ENCODE measurements at regions not wholly inside any gene's neighbourhood (a gene's known extent, or its start where the extent isn't known, plus 50 kb on each side); places are given as distances from the start of the nearest gene placed in this dataset.

- intact Hi-C loops (cut with DNase I) = no loop called here
- ATAC-seq (no peak), DNase-seq (no peak)
- H3K4me1 ChIP-seq = no peaks in the 10 kb centered on the region
- no peak overlapping the region for H3K4me3 ChIP-seq
- H3K36me3 ChIP-seq = no peaks in the 10 kb centered on the region
- no peak overlapping the region for H3K27ac ChIP-seq
- H3K9me3 ChIP-seq = no peaks in the 10 kb centered on the region
- TF ChIP-seq, protein P1, sequence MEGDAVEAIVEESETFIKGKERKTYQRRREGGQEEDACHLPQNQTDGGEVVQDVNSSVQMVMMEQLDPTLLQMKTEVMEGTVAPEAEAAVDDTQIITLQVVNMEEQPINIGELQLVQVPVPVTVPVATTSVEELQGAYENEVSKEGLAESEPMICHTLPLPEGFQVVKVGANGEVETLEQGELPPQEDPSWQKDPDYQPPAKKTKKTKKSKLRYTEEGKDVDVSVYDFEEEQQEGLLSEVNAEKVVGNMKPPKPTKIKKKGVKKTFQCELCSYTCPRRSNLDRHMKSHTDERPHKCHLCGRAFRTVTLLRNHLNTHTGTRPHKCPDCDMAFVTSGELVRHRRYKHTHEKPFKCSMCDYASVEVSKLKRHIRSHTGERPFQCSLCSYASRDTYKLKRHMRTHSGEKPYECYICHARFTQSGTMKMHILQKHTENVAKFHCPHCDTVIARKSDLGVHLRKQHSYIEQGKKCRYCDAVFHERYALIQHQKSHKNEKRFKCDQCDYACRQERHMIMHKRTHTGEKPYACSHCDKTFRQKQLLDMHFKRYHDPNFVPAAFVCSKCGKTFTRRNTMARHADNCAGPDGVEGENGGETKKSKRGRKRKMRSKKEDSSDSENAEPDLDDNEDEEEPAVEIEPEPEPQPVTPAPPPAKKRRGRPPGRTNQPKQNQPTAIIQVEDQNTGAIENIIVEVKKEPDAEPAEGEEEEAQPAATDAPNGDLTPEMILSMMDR (IDR thresholded peaks at IDR 0.05) = no peak
- H3K27me3 ChIP-seq = no peaks in the 10 kb centered on the region
Observed at GRCh38 chr12:105948331-105948730, 190.4 kb downstream of the NUAK1 start.

GRCh38 chr12:105949391-105949790, 189.4 kb downstream of the NUAK1 start:
- Histone ChIP-seq H3K27me3 (no peaks in the 10 kb centered on the region), H3K36me3 (no peaks in the 10 kb centered on the region), H3K27ac (no peak overlapping the region), H3K4me1 (no peaks in the 10 kb centered on the region), H3K4me3 (no peak overlapping the region), H3K9me3 (no peaks in the 10 kb centered on the region)
- TF ChIP-seq, protein P1 (IDR thresholded peaks at IDR 0.05) = no peak
- no peak for ATAC-seq
- DNase-seq = no peak
- intact Hi-C loops (cut with DNase I) = no loop called here

GRCh38 chr12:105951732-105952131, 187.0 kb downstream of the NUAK1 start:
- TF ChIP-seq, protein P1 (IDR thresholded peaks at IDR 0.05) = no peak
- intact Hi-C loops (cut with DNase I) = no loop called here
- DNase-seq = no peak

DNA sequence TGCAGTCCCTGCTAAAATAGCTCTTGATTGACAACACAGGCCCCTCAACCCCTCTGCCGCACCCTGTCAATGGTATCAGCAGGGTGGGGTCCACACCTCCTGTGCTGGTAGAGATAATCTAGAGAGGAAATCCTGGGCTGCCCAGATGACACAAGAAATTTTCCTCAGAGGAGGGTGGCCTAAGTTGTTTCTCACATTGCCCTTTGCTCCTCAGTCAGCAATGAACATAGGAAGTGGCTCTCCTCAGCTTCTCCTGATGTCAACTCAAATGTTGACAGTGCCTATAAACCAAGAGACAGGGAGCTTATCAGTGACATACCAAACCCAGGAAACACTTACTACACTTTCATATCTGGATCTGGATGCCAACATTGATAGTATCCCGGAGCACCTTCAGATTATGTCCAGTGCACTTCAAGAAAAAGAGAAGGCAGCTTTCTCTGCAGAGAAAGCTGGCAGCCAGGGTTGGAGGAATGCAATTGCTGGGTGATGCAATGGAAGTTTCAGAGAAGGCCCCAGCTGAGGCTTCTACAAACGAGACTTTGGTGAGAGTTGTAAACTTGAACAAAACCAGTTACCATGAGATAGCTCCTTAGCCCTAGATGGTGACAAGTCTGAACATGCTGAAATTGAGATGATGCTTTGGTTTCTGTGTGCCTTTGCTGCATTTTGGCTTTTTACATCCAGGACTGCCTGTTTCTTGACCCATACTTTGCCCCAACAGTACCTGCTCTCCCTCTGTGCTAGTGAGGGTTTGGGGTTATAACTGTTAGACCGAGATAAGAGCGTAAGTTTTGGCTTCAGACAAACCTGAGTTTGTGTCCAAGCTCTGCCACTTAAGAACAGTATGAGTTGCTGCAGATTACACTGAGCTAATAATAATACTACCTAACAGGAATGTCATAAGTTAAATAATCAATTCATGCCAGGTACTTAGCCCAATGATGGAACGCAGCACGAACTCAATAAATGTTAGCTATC, 183.5 kb downstream of the NUAK1 start:
- DNase-seq (no peak), ATAC-seq (peak; percentile 20)
- Histone ChIP-seq H3K4me3 (no peak overlapping the region), H3K27ac (no peak overlapping the region), H3K27me3 (no peaks in the 10 kb centered on the region), H3K4me1 (peaks cover 6% of the 10 kb centered on the region), H3K9me3 (no peaks in the 10 kb centered on the region), H3K36me3 (no peaks in the 10 kb centered on the region)
- intact Hi-C loops (cut with DNase I) = no loop called here
- TF ChIP-seq, protein P1 (IDR thresholded peaks at IDR 0.05) = no peak

More at GRCh38 chr12:105951732-105952131, 187.0 kb downstream of the NUAK1 start:
- Histone ChIP-seq H3K4me1 (peaks cover 4% of the 10 kb centered on the region), H3K36me3 (no peaks in the 10 kb centered on the region), H3K4me3 (no peak overlapping the region), H3K27me3 (no peaks in the 10 kb centered on the region), H3K9me3 (no peaks in the 10 kb centered on the region), H3K27ac (no peak overlapping the region)
- no peak for ATAC-seq

GRCh38 chr12:105955976-105956375, 182.8 kb downstream of the NUAK1 start:
- DNase-seq (no peak), ATAC-seq (no peak)
- no peak overlapping the region for H3K4me3 ChIP-seq
- TF ChIP-seq, protein P1 (IDR thresholded peaks at IDR 0.05) = no peak
- H3K4me1 ChIP-seq = peaks cover 8% of the 10 kb centered on the region
- no peaks in the 10 kb centered on the region for H3K27me3 ChIP-seq
- H3K36me3 ChIP-seq = no peaks in the 10 kb centered on the region
- intact Hi-C loops (cut with DNase I) = no loop called here
- no peaks in the 10 kb centered on the region for H3K9me3 ChIP-seq
- no peak overlapping the region for H3K27ac ChIP-seq
